Activated CD4-positive, alpha-beta T cell treated with anti-CD3 and anti-CD28 coated beads for 48 hours (primary cell): ENCODE measurements at regions not wholly inside any gene's neighbourhood (a gene's known extent, or its start where the extent isn't known, plus 50 kb on each side); places are given as distances from the start of the nearest gene placed in this dataset.
"Not testable (repeated sequence)": the region's sequence is repeated elsewhere in the genome, so short reads cannot be mapped to it uniquely, and the experiment has no call there.

Experiments
- DNase-seq: peaks from one replicate; pipeline ENCODE4 v3.0.0-alpha.2; 2020

DNA sequence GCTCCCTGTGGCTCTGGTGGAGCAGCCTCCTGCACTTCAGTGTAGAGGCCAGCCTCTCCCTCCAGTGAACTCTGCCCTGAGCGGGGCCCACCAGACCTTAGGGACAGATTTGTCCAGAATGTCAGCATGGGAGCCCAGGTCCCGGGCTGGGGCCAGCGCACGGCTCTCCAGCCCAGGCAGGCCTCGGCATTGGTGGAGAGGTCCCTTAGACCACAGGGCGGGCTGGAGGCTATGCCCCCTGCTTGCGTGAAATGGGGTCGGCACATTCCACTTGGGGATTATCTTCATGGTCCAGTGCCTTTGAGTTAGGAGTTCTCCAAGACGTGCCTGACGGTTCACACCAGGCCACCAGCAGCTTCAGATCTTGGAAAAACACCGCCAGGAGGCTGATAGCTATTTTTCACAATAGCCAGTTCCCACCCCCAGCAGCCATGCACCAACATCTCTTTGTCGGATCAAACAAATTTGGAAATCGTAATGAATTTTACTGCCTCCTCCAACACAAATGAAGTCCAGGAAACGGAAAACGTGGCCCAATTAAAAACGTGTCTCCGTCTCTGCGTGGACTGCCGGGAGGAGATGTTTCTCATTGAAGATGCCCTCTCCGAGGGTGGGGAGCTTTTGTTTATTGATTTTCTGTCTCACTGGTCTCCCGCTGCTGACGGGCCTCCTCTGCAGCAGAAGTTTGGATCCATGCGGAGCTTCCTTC, 110.0 kb upstream of the CIBAR2 start:
- no peak for DNase-seq

DNA sequence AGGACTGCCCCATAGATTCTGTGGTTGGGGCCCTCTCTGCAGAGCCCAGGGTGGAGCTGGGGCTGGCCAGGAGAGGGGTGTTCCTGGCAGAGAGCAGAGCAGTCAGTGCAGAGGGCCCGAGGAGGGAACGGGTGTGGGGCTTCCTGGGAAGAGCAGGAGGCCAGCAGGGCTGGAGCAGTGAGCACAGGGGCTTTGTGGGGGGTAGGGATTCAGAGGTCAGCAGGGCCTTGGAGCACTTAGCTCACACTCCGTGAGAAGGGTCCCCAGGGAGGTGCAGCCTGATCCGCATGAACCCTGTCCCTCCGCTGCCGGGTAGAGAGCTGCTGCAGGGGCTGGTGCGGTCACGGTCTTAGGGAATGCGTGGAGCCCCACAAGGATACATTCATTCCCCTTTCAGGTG, 113.0 kb upstream of the CIBAR2 start:
- DNase-seq: no peak

DNA sequence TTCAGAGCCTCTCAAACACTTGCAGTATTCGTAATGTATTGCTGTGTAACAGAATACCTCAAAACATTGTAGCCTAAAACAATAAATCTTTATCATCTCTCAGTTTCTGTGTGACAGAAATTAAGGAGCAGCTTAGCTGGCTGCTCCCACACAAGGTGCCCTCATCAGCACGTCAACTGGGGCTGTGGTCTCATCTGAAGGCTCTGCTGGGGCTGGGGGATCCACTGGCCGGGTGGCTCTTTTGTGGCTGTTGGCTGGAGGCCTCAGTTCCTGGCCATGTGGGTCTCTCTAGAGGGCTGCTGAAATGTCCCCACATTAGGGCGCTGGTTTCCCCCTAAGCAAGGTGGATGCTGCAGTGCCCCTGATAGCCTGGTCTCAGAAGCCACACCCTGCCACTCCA, 113.4 kb upstream of the CIBAR2 start:
- DNase-seq: no peak

DNA sequence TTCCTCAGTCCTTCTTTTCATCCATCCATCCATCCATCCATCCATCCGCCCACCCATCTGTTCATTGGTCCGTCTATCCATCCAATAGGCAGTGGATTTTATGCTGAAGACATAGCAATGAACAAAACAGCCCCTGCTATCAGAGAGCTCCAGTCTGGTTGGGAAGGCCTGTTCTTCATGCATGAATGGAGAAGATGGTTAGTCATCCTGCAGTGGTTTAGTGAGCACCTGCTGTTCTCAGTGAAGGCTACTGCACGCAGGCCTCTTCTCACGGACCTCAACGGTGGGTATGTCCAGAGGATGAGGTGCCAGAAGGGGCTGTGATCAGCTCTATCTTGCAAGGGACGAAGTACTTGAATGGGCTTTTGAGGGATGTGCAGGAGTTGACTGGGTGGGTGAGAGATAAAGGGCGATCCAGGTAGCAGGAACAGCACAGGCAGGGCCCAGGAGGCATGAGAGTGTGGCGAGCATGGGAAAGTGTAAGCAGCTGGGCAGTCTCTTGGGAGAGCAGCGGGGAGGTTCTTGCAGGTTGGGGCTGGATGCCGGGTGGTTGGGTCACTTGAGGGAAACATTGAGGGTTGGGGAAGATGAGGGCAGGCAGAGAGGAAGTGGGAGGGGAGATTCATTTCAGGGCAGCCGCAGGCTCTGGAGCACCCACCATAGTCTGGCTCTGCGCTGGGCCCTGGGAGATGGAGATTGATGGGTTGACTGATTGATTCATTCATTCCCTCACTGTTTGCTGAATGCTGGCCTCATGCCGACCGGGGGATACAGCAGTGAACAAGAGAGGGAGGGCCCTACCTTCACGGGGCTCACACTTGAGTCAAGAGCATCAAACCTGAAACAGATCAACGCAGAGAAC, 115.0 kb upstream of the CIBAR2 start:
- DNase-seq: no peak

DNA sequence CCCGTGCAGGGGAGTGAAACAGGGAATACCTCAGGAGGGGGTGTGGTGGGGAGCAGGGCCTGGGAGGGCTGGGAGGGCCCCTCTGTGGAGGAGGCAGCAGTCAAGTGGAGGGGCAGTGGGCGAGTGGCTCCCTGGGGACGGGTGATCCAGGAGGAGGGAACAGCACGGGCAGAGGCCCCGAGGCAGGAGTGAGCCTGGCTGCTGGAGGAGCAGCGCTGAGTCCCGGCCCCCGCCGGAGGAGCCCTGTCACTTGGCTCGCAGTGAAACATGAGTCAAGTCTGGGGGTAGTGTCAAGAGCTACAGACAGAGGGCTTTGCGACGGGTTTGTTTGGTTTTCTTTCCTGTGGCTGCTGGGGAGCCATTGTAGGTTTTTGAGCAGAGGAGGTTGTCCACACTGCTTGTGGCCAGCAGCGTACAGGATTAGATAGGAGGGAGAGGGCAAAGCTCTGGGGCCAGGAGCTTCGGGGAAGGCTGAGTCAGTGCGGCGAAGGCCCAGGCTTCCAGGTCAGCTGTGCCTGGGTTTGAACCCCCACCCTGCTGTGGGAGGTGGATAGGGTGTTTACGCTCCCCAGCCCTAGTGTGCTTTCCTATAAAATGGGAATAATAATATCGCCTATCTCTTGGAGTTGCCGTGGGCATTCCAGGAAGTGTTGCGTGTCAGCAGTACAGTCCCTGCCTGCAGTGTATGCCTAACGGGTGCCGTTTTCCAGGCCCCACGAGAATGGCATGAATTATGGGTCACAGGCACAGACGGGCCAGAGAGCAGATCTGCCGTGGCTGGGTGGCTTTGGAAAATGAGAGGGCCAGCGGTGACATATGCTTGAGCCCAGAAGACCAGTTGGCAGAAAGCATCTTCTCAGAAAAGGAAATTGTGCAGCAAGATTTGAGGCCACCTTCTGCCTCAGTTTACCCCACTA, 115.9 kb upstream of the CIBAR2 start:
- DNase-seq: no peak

DNA sequence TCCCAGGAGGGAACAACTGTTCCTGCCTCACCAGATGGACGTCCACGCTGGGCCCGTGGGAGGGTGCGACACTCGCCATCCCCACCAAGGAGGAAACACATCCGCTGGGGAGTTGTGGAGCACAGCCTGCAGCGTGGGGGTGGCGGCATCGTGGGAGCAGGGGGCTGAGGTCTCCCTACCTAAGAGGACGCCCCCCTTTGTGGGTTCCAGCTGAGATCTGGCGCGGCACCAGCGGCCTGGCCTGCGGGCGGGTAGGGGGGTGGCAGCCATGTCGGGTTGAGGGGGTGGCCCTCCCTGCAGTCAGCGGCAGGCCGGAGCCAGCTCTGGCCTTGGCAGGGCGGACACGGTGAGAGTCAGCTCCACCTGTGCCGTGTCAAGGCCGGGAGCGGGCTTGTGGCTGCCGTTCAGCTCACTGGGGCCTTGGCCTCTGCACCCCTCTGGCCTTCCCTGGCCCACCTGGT, 116.7 kb upstream of the CIBAR2 start:
- no peak for DNase-seq

DNA sequence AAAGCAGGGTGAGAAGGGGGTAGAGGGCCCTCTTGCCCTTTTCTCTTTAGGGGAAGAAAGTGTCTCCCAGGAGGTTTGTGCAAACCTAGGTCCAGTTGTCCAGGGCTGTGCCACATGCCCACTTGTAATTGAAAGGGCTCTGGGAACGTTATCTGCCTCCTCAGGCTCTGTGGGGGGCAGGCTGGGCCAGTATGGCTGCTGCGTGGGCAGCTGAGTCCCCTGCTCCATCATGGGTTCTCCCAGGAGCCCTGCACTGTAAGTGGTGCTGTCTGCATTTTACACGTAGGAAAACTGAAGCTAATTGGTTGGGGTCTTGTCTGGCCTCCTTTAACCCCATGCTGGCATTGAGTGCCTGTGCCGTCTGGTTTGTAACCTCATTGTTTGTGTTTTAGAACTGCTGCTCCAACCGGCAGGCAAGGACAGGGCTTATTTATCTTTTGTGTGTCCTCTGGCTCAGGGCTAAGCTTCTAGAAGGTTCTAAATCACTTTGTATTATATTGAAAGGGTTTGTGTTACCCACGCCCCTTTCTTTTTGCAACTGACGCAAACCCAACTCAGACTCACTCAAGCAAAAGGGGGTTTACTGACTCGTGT, 117.7 kb upstream of the CIBAR2 start:
- DNase-seq: no peak

DNA sequence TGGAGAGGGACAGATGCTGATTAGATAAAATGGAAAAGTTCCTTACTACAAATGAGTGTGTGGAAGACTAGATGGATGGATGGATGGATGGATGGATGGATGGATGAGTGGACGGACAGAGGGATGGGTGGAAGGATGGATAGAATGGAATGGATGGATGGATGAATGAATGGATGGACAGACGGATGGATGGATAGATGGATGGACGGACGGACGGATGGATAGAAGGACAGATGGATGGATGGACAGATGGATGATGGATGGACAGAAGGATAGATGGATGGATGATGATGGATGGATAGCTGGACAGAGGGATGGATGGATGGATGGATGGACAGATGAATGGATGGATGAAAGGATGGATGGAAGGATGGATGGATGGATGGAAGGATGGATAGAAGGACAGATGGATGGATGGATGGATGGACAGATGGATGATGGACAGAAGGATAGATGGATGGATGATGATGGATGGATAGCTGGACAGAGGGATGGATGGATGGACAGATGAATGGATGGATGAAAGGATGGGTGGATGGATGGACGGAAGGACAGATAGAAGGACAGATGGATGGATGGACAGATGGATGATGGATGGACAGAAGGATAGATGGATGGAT, 118.6 kb upstream of the CIBAR2 start:
- not testable (repeated sequence) for DNase-seq

DNA sequence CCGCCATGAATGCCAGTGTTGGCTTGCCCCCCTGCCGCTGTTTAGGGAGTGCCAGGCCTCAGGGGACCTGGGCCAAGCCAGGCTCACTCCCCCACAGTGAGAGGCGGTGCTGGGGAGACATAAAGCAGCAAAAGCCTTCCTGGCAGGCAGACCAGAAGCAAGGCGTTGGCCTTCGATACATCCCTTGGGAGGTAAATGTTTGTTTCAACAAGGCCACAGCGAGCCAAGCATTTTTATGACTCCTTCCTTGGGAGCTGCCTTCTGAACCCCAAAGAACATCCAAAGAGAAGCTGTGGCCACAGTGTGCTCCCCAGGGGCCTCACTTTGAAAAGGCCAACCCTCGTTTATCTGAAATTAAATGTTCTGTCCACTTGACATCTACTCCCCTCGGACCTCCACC, 119.7 kb upstream of the CIBAR2 start:
- no peak for DNase-seq

DNA sequence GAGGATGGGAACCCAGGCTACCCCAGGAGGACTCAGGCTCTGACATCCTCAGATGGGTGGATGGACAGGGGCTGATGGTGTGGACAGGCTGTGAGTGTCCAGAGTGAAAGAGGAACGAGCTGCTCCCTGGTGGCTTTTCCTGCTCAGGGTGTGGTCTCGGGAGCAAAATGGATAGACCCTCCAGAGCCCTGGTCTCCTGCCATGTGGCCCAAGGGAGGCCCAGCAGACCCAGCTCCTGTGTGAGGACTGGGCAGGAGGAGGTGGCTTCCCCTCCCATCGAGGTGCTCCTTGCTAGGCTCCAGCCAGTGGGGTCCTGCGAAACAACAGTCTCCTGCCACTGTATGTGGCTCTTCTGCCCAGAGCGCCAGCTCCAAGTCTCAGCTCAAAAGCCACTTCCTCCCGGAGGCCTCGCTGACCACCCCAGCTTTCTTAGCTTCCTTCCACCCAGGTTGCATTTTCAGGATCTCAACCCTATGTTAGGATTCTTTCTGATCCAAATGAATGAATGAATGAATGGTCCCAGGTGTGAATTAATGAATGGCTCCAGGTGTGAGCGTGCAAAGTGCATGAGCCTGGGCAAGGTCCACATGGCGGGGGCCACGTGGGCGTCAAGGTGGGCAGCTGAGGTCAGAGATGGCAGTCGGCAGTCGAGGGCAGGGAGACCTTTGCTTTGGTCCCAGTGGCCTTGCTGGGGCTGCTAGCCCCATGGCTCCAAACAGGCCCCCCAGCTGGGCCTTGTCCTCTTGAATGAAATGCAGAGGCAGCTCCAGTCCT, 120.3 kb upstream of the CIBAR2 start:
- no peak for DNase-seq

DNA sequence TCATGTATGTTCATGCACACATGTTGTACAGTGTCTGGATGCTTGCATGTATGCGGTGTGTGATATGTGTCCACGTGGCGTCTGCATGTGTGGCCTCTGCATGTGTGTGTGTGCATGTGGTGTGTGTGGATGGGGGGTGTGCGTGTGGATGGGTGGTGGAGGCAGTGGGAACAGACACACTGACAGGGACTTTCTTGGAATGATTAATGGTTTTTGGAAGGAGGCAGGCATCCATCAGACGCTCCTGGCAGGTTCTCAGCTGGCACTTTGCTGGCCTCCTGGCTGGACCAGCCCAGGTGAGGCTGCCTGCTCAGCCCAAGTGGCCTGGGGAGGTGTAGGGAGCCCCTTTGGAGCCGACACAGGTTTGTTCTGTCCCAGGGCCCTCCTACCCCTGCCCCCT, 121.2 kb upstream of the CIBAR2 start:
- no peak for DNase-seq

DNA sequence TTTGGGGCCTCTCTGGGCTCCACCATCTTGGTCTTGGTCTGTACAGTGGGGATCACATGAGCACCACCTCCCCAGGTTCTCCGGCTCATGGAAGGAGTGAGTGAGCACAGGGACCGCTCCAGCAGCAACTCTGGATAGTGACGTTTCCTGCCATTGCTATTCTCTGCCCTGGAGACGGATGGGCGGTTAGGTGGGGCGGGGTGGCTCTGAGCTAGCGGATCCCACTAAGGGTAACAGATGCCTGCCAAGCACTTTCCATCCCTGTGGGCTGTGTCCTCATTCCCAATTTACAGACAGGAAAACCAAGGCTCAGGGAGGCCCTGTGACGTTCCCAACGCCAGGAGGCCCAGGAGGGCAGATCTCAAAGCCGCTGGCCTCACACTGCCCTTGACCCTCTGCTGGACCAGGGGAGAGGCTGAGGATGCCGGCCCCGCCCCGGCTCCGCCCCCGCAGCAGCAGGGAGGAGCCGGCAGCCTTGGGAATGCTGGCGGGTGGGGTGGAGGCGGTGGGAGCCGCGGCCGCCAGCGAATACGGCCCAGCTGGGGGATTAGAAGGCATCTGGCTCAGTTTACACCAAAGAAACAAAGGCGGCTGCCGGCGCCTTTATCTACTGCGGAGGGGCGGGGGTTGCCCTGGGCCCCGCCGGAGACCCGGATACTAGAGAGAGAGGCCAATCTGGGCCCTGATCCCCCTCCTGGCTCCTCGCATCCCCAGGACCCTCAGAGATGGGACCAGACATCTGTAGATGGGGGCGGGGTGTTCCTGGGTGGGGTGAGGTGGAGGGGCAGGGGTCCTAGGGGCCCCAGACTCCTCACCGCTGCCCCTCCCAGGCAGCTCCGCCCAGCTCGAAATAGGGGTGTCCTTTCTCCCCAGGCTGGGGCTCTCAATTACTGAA, 122.3 kb upstream of the CIBAR2 start:
- no peak for DNase-seq

DNA sequence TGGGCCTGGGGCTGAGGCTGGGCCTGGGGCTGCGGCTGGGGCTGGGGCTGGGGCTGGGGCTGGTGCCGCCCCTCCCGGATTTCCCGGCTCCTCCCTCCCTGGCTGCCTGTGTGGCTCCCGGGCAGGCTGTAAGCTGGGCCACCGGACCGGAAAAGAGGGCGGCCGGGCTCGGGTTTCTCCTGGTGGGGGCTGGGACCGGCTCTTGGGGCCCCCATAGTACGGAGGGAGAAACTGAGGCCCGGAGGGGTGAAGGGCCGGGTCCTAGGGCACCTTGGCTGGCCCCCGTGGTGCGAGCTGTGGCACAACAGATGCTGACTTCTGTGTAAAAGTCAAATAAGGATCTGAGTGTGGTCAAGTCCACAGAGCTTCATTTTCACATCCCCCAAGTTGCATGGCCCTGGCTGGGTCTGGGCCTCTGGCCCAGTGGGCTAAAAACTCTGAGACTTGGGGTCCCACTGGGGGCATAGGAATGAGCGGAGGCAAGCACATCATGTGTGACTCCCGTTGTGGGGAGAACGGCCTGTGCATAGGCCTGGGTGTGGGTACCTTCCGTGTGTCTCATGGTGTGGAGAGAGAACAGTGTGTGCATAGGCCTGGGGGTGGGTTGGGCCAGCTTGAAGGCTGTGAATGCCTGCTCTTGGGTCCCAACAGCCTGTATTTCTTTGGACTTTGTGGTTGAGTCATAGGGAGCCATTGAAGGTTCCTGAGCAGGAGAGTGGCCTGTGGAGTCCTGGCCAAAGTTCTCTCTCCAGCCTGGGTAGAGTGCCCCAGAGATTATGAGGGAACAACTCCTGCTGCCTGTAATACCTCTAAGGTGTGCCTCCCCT, 123.9 kb upstream of the CIBAR2 start:
- DNase-seq: no peak

DNA sequence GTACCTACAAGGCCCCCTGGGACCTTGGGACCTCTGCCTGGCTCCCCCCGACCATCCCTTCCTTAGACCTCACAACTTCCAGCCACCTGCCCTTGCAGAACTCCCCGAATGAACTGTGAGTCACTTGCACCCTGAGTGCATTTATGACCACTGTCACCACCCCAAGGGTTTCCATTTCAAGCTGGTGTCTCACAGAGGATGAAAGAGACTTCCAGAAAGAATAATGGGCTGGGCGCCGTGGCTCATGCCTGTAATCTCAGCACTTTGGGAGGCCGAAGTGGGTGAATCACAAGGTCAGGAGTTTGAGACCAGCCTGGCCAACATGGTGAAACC, 124.5 kb upstream of the CIBAR2 start:
- no peak for DNase-seq

DNA sequence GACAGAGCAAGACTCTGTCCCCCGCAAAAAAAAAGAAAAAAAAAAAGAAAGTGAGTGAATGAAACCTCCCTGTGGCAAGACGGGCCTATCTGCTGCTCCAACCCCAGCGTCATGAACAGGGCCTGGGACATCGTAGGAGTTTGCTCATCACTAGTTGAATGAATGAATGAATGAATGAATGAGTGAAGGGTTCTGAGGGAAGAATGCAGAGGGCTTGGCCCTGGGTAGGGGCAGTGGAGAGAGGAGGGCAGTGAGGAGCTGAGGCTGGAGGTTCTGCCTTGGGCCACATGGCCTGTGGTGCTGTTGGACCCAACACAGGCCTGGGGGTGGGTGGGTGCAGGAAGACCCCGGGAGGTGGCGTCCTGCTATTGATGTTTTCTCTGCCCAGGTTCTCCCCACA, 125.5 kb upstream of the CIBAR2 start:
- DNase-seq: no peak

DNA sequence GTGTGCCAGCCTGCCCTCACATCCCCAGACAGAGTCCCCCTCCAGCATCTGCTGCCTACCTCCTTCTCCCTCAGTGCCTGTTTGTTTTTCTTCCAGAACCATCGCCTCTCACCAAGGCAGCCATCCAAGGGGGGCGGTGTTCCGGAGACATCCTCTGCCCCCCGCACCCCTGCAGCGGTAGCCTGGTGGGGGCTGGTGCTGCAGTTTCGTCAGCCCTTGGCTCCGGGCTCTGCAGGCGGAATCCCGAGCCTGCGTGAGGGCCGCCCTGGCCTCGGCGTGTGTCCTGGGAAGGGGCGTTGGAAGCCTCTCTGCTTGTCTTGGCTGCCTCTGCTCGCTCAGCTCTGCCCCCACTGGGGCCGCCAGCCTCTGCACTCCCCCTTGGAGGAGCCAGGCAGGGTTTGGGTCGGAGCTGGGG, 126.0 kb upstream of the CIBAR2 start:
- no peak for DNase-seq

DNA sequence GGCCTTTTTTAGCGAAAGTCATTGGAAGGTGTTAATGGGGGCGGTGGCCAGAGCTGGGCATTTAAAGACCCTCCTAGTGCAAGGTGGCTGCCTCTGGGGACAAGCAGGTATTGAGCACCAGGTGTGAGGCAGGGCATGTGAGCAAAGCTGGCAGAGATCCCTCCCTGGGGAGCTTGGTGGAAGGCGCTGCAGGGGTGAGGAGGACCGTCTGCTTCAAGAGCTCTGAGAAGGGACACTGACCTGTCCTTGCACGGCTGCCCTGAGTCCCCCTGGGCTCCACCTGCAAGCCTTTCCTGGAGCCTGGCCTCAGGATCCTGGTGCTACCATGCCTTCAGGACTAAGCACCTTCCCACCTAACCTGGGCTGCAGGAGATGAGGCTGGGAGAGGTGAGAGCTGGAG, 127.0 kb upstream of the CIBAR2 start:
- DNase-seq: no peak

DNA sequence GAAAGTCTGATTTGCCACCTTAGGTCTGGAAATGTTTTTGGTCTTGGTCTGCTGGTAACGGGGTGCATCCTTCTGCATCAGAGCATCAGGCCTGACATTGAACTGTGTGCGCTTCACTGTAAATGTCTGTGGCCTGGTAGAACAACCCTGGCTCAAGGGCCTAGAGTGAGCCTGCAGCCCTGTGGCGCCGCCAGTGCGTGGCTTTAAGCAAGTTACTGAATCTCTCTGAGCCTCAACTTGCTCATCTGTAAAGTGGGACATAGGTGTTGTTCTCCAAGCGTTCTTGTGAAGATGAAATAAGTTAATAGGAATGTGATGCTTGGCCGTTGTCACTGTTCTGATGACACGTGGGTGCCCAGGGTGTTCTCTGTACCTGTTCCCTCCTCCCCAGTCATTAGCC, 127.6 kb upstream of the CIBAR2 start:
- DNase-seq: no peak
